Testis (tissue), 2 donors: ENCODE measurements at regions not wholly inside any gene's neighbourhood (a gene's known extent, or its start where the extent isn't known, plus 50 kb on each side); places are given as distances from the start of the nearest gene placed in this dataset.

ENCODE experiments used
- CTCF ChIP-seq, 3 experiments: fragments of 450-650 bp in 2 of 3; fragments of 200-600 bp in 1 of 3; sonication (generic) in 1 of 3; IDR thresholded peaks; one replicate each; pipeline ENCODE4 v1.5.1; 2016 to 2019; ENCODE audit warnings: antibody characterized with exemption in 3 of 3, mild to moderate bottlenecking in 2 of 3, moderate library complexity in 1 of 3
- POLR2A ChIP-seq: fragments of 450-650 bp; IDR thresholded peaks from one replicate; pipeline ENCODE4 v1.6.1; 2017; ENCODE audit warnings: antibody characterized with exemption, mild to moderate bottlenecking, moderate library complexity

- TF ChIP-seq CTCF (IDR thresholded peaks at IDR 0.05) = no peak
- TF ChIP-seq POLR2A = no peak
Measured at GRCh38 chr4:138501614-138502013, 259.5 kb upstream of the SLC7A11 start.
